IPS-NIHi11 (cell line): ENCODE measurements at regions not wholly inside any gene's neighbourhood (a gene's known extent, or its start where the extent isn't known, plus 50 kb on each side); places are given as distances from the start of the nearest gene placed in this dataset.

Experiments used
- DNase-seq: peaks from one replicate; pipeline ENCODE4 v3.0.0; 2012; ENCODE audit warnings: mixed read lengths, low spot score

GRCh38 chr13:33752094-33752493, 65.9 kb upstream of the RFC3 start:
- DNase-seq, result no peak

GRCh38 chr13:33752597-33752996, 65.4 kb upstream of the RFC3 start:
- DNase-seq, result no peak

GRCh38 chr13:33756929-33757328, 61.0 kb upstream of the RFC3 start:
- no peak for DNase-seq

- DNase-seq, result no peak
These were observed 60.2 kb upstream of the RFC3 start for GRCh38 chr13:33757713-33758112.

GRCh38 chr13:33758113-33758512, 59.8 kb upstream of the RFC3 start:
- DNase-seq, result no peak

GRCh38 chr13:33761740-33762139, 56.2 kb upstream of the RFC3 start:
- peak; percentile 38 for DNase-seq

GRCh38 chr13:33763021-33763420, 54.9 kb upstream of the RFC3 start:
- no peak for DNase-seq

- DNase-seq, result no peak
These were observed 53.2 kb upstream of the RFC3 start for GRCh38 chr13:33764716-33765115.

GRCh38 chr13:33766329-33767123, 51.4 kb upstream of the RFC3 start:
- no peak for DNase-seq

GRCh38 chr13:33767140-33767539, 50.8 kb upstream of the RFC3 start:
- no peak for DNase-seq
